Activated naive CD8-positive, alpha-beta T cell treated with anti-CD3 and anti-CD28 coated beads, Interleukin-2, amount 10 ng/mL, durations not matched to agents 7 days and 5 days (primary cell): ENCODE measurements at regions not wholly inside any gene's neighbourhood (a gene's known extent, or its start where the extent isn't known, plus 50 kb on each side); places are given as distances from the start of the nearest gene placed in this dataset.

Source experiments
- ATAC-seq: fragments of 150-1000 bp; cut with Tn5 transposase; one replicate; pipeline ENCODE4 v1.10.0; 2021; ENCODE audit warnings: low read depth, moderate library complexity
- POLR2A ChIA-PET: fragments of 350-600 bp; sonication (Branson Sonifier 250); formaldehyde crosslinking; loops from one replicate; lab custom pipeline; 2021; ENCODE audit warnings: antibody characterized with exemption; lab: Charles Lee
- DNase-seq: peaks from one replicate; pipeline ENCODE4 v3.0.0; 2021
- H3K27ac Mint-ChIP-seq: one replicate; pipeline ENCODE4 v1.8.0; 2022; ENCODE audit warnings: mild to moderate bottlenecking, mixed read lengths
- H3K27me3 Mint-ChIP-seq: one replicate; pipeline ENCODE4 v1.8.0; 2022; ENCODE audit warnings: mild to moderate bottlenecking, moderate library complexity, mixed read lengths
- H3K36me3 Mint-ChIP-seq: one replicate; pipeline ENCODE4 v1.8.0; 2021; ENCODE audit warnings: mild to moderate bottlenecking, mixed read lengths
- H3K4me1 Mint-ChIP-seq: one replicate; pipeline ENCODE4 v1.8.0; 2021; ENCODE audit warnings: mixed read lengths
- H3K4me3 Mint-ChIP-seq: one replicate; pipeline ENCODE4 v1.8.0; 2022; ENCODE audit warnings: mild to moderate bottlenecking, moderate library complexity, mixed read lengths
- H3K9me3 Mint-ChIP-seq: one replicate; pipeline ENCODE4 v1.8.0; 2021; ENCODE audit warnings: mixed read lengths

DNA sequence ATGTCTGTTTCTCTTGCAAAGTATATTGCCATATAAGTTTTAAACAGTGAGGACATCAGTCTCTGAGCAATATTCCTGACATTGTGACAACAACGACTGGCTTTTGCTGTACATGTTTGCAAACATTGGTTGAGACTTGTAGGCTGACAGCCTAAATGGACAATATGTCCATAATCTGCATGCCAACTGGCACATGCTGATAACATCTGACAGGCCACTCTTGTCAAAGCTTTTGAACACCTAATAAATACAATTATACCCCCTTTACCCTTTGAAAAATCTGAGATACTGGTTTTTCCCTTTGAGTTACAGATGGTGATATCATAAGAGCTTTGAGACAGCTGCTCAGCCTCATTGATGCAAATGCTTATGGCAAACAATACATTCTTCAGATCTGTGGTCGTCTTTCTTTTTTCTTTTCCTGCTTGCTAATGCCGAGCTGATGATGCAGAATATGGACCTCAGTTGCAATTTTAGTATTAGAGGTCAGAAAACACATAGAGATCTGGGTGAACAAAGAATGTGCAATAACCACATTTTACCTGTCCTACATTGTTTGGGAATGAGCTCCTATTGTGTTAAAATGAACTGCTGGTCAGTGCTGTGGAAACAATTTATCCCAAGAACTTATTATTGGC lies 114.9 kb downstream of the RFC3 start:
- no peak for DNase-seq
- no peaks in the 10 kb centered on the region for H3K9me3 Mint-ChIP-seq
- no peaks in the 10 kb centered on the region for H3K27me3 Mint-ChIP-seq
- no peak overlapping the region for H3K4me3 Mint-ChIP-seq
- no peak for ATAC-seq
- H3K36me3 Mint-ChIP-seq, result no peaks in the 10 kb centered on the region
- POLR2A ChIA-PET, result no interaction called here
- no peaks in the 10 kb centered on the region for H3K4me1 Mint-ChIP-seq
- no peak overlapping the region for H3K27ac Mint-ChIP-seq

DNA sequence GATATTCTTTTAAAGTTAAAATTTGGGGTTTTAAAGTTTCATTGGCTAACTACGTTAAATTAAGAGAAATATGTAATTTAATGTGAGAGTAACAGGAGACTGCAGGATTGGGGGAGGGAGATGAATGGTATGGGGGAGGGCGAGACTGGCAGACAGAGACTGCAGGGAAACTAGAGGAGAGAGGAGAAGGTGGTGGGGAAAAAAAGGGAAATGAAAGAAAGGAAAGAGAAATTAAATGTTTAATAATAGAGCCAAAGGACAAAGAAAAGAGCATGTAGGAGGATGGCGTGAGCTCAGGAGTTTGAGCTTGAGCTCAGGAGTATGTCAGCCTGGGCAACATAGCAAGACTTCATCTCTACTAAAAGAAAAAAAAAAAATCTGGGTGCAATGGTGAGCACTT lies 115.9 kb downstream of the RFC3 start:
- Mint-ChIP-seq H3K4me1 (no peaks in the 10 kb centered on the region), H3K4me3 (no peak overlapping the region), H3K36me3 (no peaks in the 10 kb centered on the region), H3K27ac (no peak overlapping the region), H3K9me3 (no peaks in the 10 kb centered on the region), H3K27me3 (no peaks in the 10 kb centered on the region)
- no peak for DNase-seq
- no peak for ATAC-seq
- POLR2A ChIA-PET, result no interaction called here

DNA sequence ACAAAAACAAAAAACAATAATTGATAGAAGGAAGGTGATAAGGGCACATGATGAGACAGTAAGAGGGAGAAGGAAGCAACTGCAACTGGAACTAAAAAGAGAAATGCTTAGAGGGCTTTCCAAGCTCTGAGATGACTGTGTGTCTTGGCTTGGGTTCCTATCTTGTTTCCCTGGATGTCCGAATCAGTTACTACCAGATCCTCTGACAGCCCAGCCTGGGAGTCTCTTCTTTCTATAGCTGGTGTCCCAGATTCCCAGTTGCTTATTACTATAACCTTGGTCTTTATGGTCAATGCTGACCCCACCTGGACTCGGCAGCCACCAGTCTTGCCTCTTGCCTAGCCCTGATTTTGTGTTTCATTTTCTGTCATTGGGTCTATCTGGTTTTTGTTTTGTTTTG lies 116.4 kb downstream of the RFC3 start:
- no peaks in the 10 kb centered on the region for H3K4me1 Mint-ChIP-seq
- DNase-seq (no peak), ATAC-seq (no peak)
- H3K36me3 Mint-ChIP-seq, result no peaks in the 10 kb centered on the region
- H3K9me3 Mint-ChIP-seq, result no peaks in the 10 kb centered on the region
- peaks cover under 1% of the 10 kb centered on the region for H3K27me3 Mint-ChIP-seq
- POLR2A ChIA-PET, result no interaction called here
- H3K4me3 Mint-ChIP-seq, result no peak overlapping the region
- no peak overlapping the region for H3K27ac Mint-ChIP-seq

DNA sequence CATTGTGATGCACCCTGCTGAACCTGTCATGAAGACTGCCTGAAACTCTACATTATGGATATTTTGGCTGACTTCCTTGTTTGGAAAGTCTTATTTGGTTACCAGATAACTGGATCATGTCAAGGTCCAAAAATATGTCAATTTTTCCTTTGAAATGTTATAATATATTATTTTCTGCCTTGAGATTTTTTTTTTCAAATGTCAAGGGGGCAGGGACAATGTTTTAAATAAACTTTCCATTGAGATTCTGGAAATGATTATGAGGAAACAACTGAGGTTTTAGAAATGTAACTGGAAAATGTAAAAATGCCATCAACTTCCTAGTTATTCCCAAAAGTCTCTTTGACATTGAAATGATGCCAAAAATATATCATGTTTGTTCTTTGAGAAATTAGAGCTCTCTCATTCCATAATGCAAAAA lies 117.0 kb downstream of the RFC3 start:
- no peak overlapping the region for H3K4me3 Mint-ChIP-seq
- no peaks in the 10 kb centered on the region for H3K9me3 Mint-ChIP-seq
- peaks cover 2% of the 10 kb centered on the region for H3K27me3 Mint-ChIP-seq
- no peaks in the 10 kb centered on the region for H3K4me1 Mint-ChIP-seq
- H3K27ac Mint-ChIP-seq, result no peak overlapping the region
- no peaks in the 10 kb centered on the region for H3K36me3 Mint-ChIP-seq
- ATAC-seq (no peak), DNase-seq (no peak)
- POLR2A ChIA-PET, result no interaction called here

GRCh38 chr13:33935969-33936368 lies 118.0 kb downstream of the RFC3 start:
- no peaks in the 10 kb centered on the region for H3K36me3 Mint-ChIP-seq
- no peak for ATAC-seq
- H3K4me3 Mint-ChIP-seq, result no peak overlapping the region
- H3K4me1 Mint-ChIP-seq, result no peaks in the 10 kb centered on the region
- H3K27me3 Mint-ChIP-seq, result peaks cover 2% of the 10 kb centered on the region
- no peak overlapping the region for H3K27ac Mint-ChIP-seq
- H3K9me3 Mint-ChIP-seq, result no peaks in the 10 kb centered on the region
- POLR2A ChIA-PET, result no interaction called here
- DNase-seq, result no peak

DNA sequence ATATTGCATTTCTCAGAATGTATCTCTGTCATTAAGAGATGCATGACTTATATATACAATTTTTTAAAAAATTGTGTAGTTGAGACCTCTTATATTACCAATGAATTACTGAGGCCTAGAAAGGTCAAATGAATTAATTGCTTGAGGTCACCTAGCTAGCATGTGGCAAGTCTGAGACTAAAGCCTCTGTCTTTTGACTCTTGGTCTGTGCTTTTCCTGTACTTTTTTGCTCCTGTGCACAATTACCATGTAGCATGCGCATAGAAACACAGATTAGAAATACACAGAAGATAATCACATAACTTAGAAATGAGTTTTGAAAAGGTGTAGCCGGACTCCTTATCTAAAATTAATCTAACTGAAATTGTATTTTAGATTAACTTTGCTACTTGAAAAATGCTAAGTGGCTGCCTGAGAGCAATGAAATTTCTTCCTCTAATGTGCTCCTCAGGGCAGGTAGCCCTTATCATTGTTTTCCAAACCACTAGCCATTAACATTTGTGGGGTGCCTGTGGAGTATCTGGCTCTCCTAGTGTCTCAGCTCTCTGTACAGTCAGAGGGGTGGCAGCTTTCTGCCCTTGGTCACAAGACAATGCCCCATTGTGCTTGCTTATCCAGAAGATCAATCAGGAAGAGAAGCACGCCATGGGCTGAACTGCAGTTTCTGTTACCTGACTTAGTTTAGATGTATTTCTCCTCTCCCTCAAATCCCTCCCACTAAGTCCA lies 119.6 kb downstream of the RFC3 start:
- Mint-ChIP-seq H3K27ac (no peak overlapping the region), H3K36me3 (no peaks in the 10 kb centered on the region), H3K4me3 (no peak overlapping the region), H3K4me1 (peaks cover 2% of the 10 kb centered on the region), H3K27me3 (peaks cover 2% of the 10 kb centered on the region), H3K9me3 (no peaks in the 10 kb centered on the region)
- POLR2A ChIA-PET, result no interaction called here
- DNase-seq, result no peak
- ATAC-seq, result no peak

DNA sequence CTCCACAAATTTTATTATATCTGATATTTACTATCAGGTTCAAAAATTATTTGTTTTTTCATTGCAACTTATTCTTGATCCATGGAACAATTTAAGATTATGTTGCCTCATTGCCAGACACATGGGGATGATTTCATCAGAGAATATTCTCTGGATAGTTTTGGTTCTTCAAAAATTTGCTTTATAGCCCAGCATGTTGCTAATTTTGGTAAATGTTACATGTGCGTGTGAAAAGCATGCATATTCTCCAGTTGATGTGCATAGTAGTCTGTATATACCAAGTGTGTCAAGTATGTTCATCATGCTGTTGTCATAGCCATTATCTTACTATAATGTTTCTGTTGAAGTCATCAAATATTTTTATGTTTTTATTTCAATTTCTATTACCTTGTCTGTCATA lies 122.3 kb downstream of the RFC3 start:
- Mint-ChIP-seq H3K27ac (no peak overlapping the region), H3K4me3 (no peak overlapping the region), H3K9me3 (no peaks in the 10 kb centered on the region), H3K27me3 (peaks cover 2% of the 10 kb centered on the region), H3K4me1 (peaks cover 2% of the 10 kb centered on the region), H3K36me3 (peaks cover 4% of the 10 kb centered on the region)
- POLR2A ChIA-PET, result no interaction called here
- ATAC-seq, result no peak
- no peak for DNase-seq

DNA sequence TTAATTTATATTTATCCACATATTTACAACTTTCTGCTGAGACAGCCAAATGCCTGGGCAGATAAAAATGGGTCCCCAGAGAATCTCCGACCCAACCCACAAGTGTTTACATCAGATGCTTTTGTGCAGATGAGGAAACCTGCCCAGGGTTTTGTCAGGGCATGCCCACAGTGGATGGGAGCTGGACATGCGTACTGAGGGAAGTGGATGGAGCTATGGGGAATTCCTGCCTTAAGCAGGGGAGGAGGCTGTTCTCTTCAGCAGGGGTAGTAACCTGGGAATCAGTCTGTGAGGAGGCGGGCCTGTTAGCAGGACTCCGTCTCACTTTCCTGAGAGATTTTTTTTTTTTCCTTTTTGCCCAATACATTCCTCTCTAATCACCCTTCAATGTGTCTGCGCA lies 122.9 kb downstream of the RFC3 start:
- DNase-seq (no peak), ATAC-seq (no peak)
- no peak overlapping the region for H3K4me3 Mint-ChIP-seq
- H3K9me3 Mint-ChIP-seq, result no peaks in the 10 kb centered on the region
- peaks cover 2% of the 10 kb centered on the region for H3K4me1 Mint-ChIP-seq
- H3K27me3 Mint-ChIP-seq, result peaks cover 2% of the 10 kb centered on the region
- POLR2A ChIA-PET, result no interaction called here
- H3K36me3 Mint-ChIP-seq, result peaks cover 4% of the 10 kb centered on the region
- H3K27ac Mint-ChIP-seq, result no peak overlapping the region

DNA sequence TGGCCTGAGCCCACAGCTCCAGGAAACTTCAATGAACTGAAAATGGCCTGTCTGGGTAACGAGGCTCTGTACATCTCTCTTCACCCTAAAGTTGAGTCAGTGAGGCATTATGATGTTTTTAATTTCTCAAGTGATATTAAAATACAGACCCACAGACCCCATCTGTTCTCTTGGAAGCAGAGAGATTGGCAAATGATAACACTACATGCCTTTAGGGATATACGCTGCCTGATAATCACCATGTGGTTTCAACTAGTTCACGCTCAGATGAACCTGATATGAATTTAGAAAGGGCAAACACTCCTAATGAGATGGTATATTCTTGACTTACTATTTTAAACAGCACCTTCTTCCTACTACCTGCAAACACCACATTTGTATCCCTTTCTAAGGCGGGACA lies 127.5 kb downstream of the RFC3 start:
- no peak overlapping the region for H3K27ac Mint-ChIP-seq
- H3K27me3 Mint-ChIP-seq, result no peaks in the 10 kb centered on the region
- peaks cover 2% of the 10 kb centered on the region for H3K4me1 Mint-ChIP-seq
- no peak for DNase-seq
- H3K36me3 Mint-ChIP-seq, result peaks cover 4% of the 10 kb centered on the region
- no peak for ATAC-seq
- POLR2A ChIA-PET, result no interaction called here
- H3K9me3 Mint-ChIP-seq, result peaks cover 5% of the 10 kb centered on the region
- no peak overlapping the region for H3K4me3 Mint-ChIP-seq

- H3K4me1 Mint-ChIP-seq, result no peaks in the 10 kb centered on the region
- DNase-seq, result no peak
- POLR2A ChIA-PET, result no interaction called here
- H3K27me3 Mint-ChIP-seq, result peaks cover 3% of the 10 kb centered on the region
- no peak overlapping the region for H3K27ac Mint-ChIP-seq
- H3K36me3 Mint-ChIP-seq, result no peaks in the 10 kb centered on the region
- H3K9me3 Mint-ChIP-seq, result no peaks in the 10 kb centered on the region
- no peak overlapping the region for H3K4me3 Mint-ChIP-seq
- no peak for ATAC-seq
Measured at GRCh38 chr13:33953203-33953602, 135.3 kb downstream of the RFC3 start.

GRCh38 chr13:33953781-33954180 lies 135.8 kb downstream of the RFC3 start:
- Mint-ChIP-seq H3K36me3 (no peaks in the 10 kb centered on the region), H3K9me3 (no peaks in the 10 kb centered on the region), H3K4me1 (no peaks in the 10 kb centered on the region), H3K27me3 (peaks cover 3% of the 10 kb centered on the region), H3K27ac (no peak overlapping the region), H3K4me3 (no peak overlapping the region)
- DNase-seq, result no peak
- ATAC-seq, result no peak
- POLR2A ChIA-PET, result no interaction called here

DNA sequence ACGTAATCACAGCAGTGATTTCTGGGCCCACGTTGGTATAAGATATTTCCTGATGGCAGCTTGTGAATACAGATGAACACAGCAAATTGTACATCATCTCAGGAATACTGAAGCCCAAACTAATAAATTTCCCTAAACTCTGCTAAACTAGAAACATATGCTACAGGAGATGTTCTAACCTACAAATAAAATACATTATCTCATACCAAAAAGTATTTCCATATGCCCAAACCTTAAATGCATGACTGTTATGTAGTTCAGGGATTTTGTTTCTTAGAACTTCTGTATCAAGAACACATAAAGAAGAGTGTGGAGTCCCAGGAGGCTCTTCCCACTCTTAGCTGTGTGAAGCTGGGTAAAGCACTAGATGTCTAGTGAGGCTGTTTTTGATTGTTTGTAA lies 138.4 kb downstream of the RFC3 start:
- Mint-ChIP-seq H3K36me3 (no peaks in the 10 kb centered on the region), H3K27ac (no peak overlapping the region), H3K4me1 (no peaks in the 10 kb centered on the region), H3K4me3 (no peak overlapping the region), H3K27me3 (no peaks in the 10 kb centered on the region), H3K9me3 (no peaks in the 10 kb centered on the region)
- no peak for ATAC-seq
- DNase-seq, result no peak
- POLR2A ChIA-PET, result no interaction called here

GRCh38 chr13:33957497-33957905 lies 139.6 kb downstream of the RFC3 start:
- POLR2A ChIA-PET, result no interaction called here
- ATAC-seq, result no peak
- no peak overlapping the region for H3K4me3 Mint-ChIP-seq
- no peaks in the 10 kb centered on the region for H3K4me1 Mint-ChIP-seq
- H3K36me3 Mint-ChIP-seq, result no peaks in the 10 kb centered on the region
- DNase-seq, result no peak
- H3K27me3 Mint-ChIP-seq, result no peaks in the 10 kb centered on the region
- H3K9me3 Mint-ChIP-seq, result no peaks in the 10 kb centered on the region
- no peak overlapping the region for H3K27ac Mint-ChIP-seq

- Mint-ChIP-seq H3K4me1 (no peaks in the 10 kb centered on the region), H3K36me3 (no peaks in the 10 kb centered on the region), H3K27ac (no peak overlapping the region), H3K9me3 (peaks cover 3% of the 10 kb centered on the region), H3K27me3 (no peaks in the 10 kb centered on the region), H3K4me3 (no peak overlapping the region)
- no peak for ATAC-seq
- POLR2A ChIA-PET, result no interaction called here
- DNase-seq, result no peak
Measured at GRCh38 chr13:33958964-33959363, 141.0 kb downstream of the RFC3 start.
